Liver (tissue), 8 donors: ENCODE measurements at regions not wholly inside any gene's neighbourhood (a gene's known extent, or its start where the extent isn't known, plus 50 kb on each side); places are given as distances from the start of the nearest gene placed in this dataset.

Experiments
- DNase-seq: peaks from one replicate; pipeline ENCODE4 v3.0.0-alpha.2; 2017; ENCODE audit warnings: low spot score
- H3K27ac ChIP-seq, 2 donors: one replicate each; pipeline ENCODE4 v1.7.0; 2013; ENCODE audit warnings: inconsistent platforms in 2 of 2, low read length in 2 of 2, control low read depth in 1 of 2, low read depth in 1 of 2, mild to moderate bottlenecking in 1 of 2
- H3K27me3 ChIP-seq, 4 donors: one replicate each; pipeline versions ENCODE4 v1.6.1 to v1.7.0; 2013; ENCODE audit warnings: low read length in 3 of 4, inconsistent platforms in 1 of 4, mild to moderate bottlenecking in 1 of 4, moderate library complexity in 1 of 4; ENCODE audit not compliant: control insufficient read depth in 4 of 4, insufficient read depth in 4 of 4
- H3K36me3 ChIP-seq, 4 donors: one replicate each; pipeline versions ENCODE4 v1.6.1 to v1.7.0; 2013; ENCODE audit warnings: low read length in 3 of 4, mild to moderate bottlenecking in 3 of 4, low read depth in 1 of 4, moderate library complexity in 1 of 4; ENCODE audit not compliant: control insufficient read depth in 4 of 4, insufficient read depth in 3 of 4
- H3K4me1 ChIP-seq, 4 donors: one replicate each; pipeline versions ENCODE4 v1.6.1 to v1.7.0; 2013; ENCODE audit warnings: low read length in 3 of 4, mild to moderate bottlenecking in 3 of 4, moderate library complexity in 1 of 4; ENCODE audit not compliant: control insufficient read depth in 4 of 4, insufficient read depth in 4 of 4
- H3K4me3 ChIP-seq, 3 donors: one replicate each; pipeline versions ENCODE4 v1.6.1 to v1.7.0; 2013; ENCODE audit warnings: low read length in 3 of 3, control low read depth in 1 of 3, low read depth in 1 of 3, mild to moderate bottlenecking in 1 of 3
- H3K9ac ChIP-seq, 2 donors: one replicate each; pipeline ENCODE4 v1.7.0; 2013; ENCODE audit warnings: low read length in 2 of 2, mild to moderate bottlenecking in 2 of 2, moderate library complexity in 2 of 2, control low read depth in 1 of 2, low read depth in 1 of 2
- H3K9me3 ChIP-seq, 4 donors: one replicate each; pipeline versions ENCODE4 v1.6.1 to v1.7.0; 2013; ENCODE audit warnings: low read length in 3 of 4; ENCODE audit not compliant: control insufficient read depth in 4 of 4
- CTCF ChIP-seq: fragments of 150-350 bp; IDR thresholded peaks from 2 replicates; pipeline ENCODE4 v1.5.1; 2017; ENCODE audit warnings: improper control_type of control experiment, low read depth, low read length; ENCODE audit not compliant: missing input control
- EGR1 ChIP-seq, 2 donors: IDR thresholded peaks; 2 replicates each; pipeline ENCODE4 v1.6.1; 2016 to 2018; ENCODE audit warnings: antibody characterized with exemption in 2 of 2, low read depth in 2 of 2
- FOXA1 ChIP-seq: IDR thresholded peaks from 2 replicates; pipeline ENCODE4 v1.6.1; 2016; ENCODE audit warnings: antibody characterized with exemption
- FOXA2 ChIP-seq: IDR thresholded peaks from 2 replicates; pipeline ENCODE4 v1.6.1; 2016; ENCODE audit warnings: antibody characterized with exemption
- JUND ChIP-seq, 2 donors: IDR thresholded peaks; 2 replicates each; pipeline ENCODE4 v1.6.1; 2016; ENCODE audit warnings: antibody characterized with exemption in 2 of 2
- MAX ChIP-seq: IDR thresholded peaks from 2 replicates; pipeline ENCODE4 v1.6.1; 2016; ENCODE audit warnings: antibody characterized with exemption
- NR2F2 ChIP-seq: IDR thresholded peaks from 2 replicates; pipeline ENCODE4 v1.6.1; 2016; ENCODE audit warnings: antibody characterized with exemption
- RXRA ChIP-seq, 2 donors: IDR thresholded peaks; 2 replicates each; pipeline ENCODE4 v1.6.1; 2017 to 2018; ENCODE audit warnings: antibody characterized with exemption in 2 of 2, mild to moderate bottlenecking in 1 of 2
- SP1 ChIP-seq: IDR thresholded peaks from 2 replicates; pipeline ENCODE4 v1.6.1; 2018; ENCODE audit warnings: antibody characterized with exemption, mild to moderate bottlenecking
- TAF1 ChIP-seq: conservative IDR thresholded peaks from 2 replicates; pipeline ENCODE4 v1.6.1; 2016; ENCODE audit warnings: antibody characterized with exemption, mild to moderate bottlenecking
- YY1 ChIP-seq: IDR thresholded peaks from 2 replicates; pipeline ENCODE4 v1.6.1; 2016; ENCODE audit warnings: antibody characterized with exemption, mild to moderate bottlenecking
- ZBTB33 ChIP-seq: IDR thresholded peaks from 2 replicates; pipeline ENCODE4 v1.6.1; 2016; ENCODE audit warnings: antibody characterized with exemption
- WGBS: extraction: QIAGEN DNeasy Blood & Tissue Kit; methylation state at CpG from one replicate; pipeline ENCODE4 v1.1.7; 2013; 5-methylcytosine and 5-hydroxymethylcytosine counted together
- donor health status: healthy.
- donor health status: healthy.
- donor health status: healthy.
- donor health status: healthy.
- donor health status: healthy.

- Histone ChIP-seq H3K4me1 (peaks cover 0 to 11% (median 6%) of the 10 kb centered on the region in 4 donors), H3K27ac (no peak overlapping the region), H3K36me3 (no peaks in the 10 kb centered on the region), H3K27me3 (peaks cover 0 to 24% (median 10%) of the 10 kb centered on the region in 4 donors), H3K9ac (no peak overlapping the region), H3K9me3 (no peaks in the 10 kb centered on the region), H3K4me3 (peak overlapping the region in 2 of 3 donors; percentile 40 to 43)
- TF ChIP-seq CTCF: no peak
- TF ChIP-seq FOXA2: no peak
- no peak for TF ChIP-seq ZBTB33
- TF ChIP-seq TAF1: no peak
- no peak for TF ChIP-seq FOXA1
- DNase-seq: no peak
- 6% methylated on average over 19 of the region's 19 CpGs for WGBS
These were observed 615.9 kb downstream of the VRK1 start for GRCh38 chr14:97413022-97413539.

- H3K9ac ChIP-seq: no peak overlapping the region
- H3K4me3 ChIP-seq: no peak overlapping the region
- H3K9me3 ChIP-seq: no peaks in the 10 kb centered on the region
- TF ChIP-seq EGR1 (IDR thresholded peaks at IDR 0.05; ENCODE audit: low read depth in 2 of 2): no peak
- peak; percentile 0 for TF ChIP-seq CTCF
- no peaks in the 10 kb centered on the region for H3K36me3 ChIP-seq
- H3K27me3 ChIP-seq: peaks cover 0 to 19% (median 10%) of the 10 kb centered on the region in 4 donors
- 75% methylated on average over 14 of the region's 14 CpGs for whole genome bisulfite sequencing
- H3K27ac ChIP-seq: no peak overlapping the region
- peaks cover 0 to 11% (median 6%) of the 10 kb centered on the region in 4 donors for H3K4me1 ChIP-seq
- DNase-seq: no peak
These were observed 617.0 kb downstream of the VRK1 start for GRCh38 chr14:97413966-97414717.

- DNase-seq: no peak
- Histone ChIP-seq H3K27ac (no peak overlapping the region), H3K9me3 (no peaks in the 10 kb centered on the region), H3K36me3 (no peaks in the 10 kb centered on the region), H3K27me3 (peaks cover 0 to 19% (median 10%) of the 10 kb centered on the region in 4 donors), H3K9ac (no peak overlapping the region), H3K4me1 (peaks cover 0 to 11% (median 6%) of the 10 kb centered on the region in 4 donors), H3K4me3 (no peak overlapping the region)
- WGBS: 77% methylated on average over 11 of the region's 11 CpGs
- no peak for TF ChIP-seq FOXA2
- no peak for TF ChIP-seq FOXA1
- no peak for TF ChIP-seq RXRA (IDR thresholded peaks at IDR 0.05)
- no peak for TF ChIP-seq EGR1 (IDR thresholded peaks at IDR 0.05; ENCODE audit: low read depth in 2 of 2)
- TF ChIP-seq CTCF: no peak
- TF ChIP-seq TAF1: no peak
- no peak for TF ChIP-seq MAX
- no peak for TF ChIP-seq YY1
- no peak for TF ChIP-seq JUND (IDR thresholded peaks at IDR 0.05)
- no peak for TF ChIP-seq NR2F2
- TF ChIP-seq SP1: no peak
These were observed 617.5 kb downstream of the VRK1 start for GRCh38 chr14:97414718-97415098.
